ENCODE measurements at regions not wholly inside any gene's neighbourhood (a gene's known extent, or its start where the extent isn't known, plus 50 kb on each side); places are given as distances from the start of the nearest gene placed in this dataset.

GRCh38 chr5:121199216-121199999, 652.3 kb upstream of the FTMT start:
- no peak for DNase-seq (ENCODE audit: low read depth)

- DNase-seq (ENCODE audit: low read depth), result no peak
These were observed 633.6 kb upstream of the FTMT start for GRCh38 chr5:121218086-121218485.

DNA sequence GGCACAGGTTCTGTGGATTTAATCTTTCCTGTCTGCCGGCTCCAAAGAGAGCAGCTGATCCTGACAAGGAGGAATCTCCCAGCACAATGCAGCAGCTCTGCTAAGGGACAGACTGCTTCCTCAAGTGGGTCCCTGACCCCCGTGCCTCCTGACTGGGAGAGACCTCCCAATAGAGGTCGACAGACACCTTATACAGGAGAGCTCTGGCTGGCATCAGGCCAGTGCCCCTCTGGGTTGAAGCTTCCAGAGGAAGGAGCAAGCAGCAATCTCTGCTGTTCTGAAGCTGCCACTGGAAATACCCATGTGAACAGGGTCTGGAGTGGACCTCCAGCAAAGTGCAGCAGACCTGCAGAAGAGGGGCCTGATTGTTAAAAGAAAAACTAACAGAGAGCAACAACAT, 630.2 kb upstream of the FTMT start:
- DNase-seq (ENCODE audit: low read depth), result no peak

- no peak for DNase-seq (ENCODE audit: low read depth)
These were observed 624.9 kb upstream of the FTMT start for GRCh38 chr5:121226765-121227164.

GRCh38 chr5:121239951-121240350, 611.7 kb upstream of the FTMT start:
- DNase-seq (ENCODE audit: low read depth), result no peak

- DNase-seq (ENCODE audit: low read depth), result no peak
These were observed 604.7 kb upstream of the FTMT start for GRCh38 chr5:121246971-121247370.

DNA sequence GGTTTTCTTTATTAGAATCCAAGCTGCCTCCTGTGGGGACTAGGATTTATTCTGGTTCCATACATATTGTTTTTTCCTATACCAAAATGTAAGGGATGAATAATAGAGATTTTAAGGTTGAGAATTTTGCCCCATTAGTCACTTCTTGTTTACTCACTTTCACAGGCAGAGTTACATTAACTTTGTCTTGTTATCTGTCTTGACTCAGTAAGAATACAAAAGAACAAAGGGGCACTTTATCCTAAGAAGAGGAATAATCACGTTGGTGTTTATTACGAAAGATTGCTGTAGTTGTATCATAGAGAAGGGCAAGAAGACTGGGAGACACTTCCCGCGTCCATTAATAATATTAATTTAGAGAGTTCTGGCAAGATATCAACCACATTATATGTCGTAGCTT, 599.7 kb upstream of the FTMT start:
- no peak for DNase-seq (ENCODE audit: low read depth)

DNA sequence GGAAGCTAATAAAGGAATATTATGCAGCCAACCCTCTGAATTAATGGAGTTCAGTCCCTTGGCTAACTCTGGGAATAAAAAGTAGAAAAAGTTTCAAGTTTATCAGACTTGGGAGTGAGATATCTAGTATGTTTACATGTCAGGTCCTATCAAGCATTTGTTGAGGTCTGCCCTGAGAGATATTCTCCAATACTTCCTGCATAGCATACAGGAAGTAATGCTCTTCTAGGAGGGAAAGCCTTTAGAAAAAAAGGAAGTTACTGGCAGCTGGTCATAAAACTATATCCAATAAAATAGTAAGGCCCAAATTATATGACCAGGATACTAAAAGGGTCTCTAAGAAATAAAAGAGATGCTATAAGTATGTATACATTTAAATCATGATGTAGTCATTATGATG, 594.1 kb upstream of the FTMT start:
- DNase-seq (ENCODE audit: low read depth), result no peak

DNA sequence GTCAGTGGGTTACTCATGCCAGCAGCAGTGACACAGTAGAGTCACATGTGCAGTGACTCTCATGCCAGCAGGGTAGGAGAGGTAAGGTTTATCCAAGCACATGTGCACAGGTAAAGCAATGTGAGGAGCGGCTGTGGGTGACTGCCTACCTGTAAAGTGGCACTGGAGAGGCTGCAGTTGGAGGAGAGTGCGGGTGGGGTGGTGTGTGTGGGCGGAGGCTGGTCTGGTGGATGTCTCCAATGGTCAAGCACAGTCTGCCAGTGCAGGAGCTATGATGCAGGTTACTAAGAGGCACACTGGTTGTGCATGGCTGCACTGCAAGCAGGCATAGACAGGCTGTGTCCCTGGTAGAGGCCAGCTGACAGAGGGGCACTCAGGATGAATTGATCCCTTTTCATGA, 588.2 kb upstream of the FTMT start:
- DNase-seq (ENCODE audit: low read depth), result no peak

DNA sequence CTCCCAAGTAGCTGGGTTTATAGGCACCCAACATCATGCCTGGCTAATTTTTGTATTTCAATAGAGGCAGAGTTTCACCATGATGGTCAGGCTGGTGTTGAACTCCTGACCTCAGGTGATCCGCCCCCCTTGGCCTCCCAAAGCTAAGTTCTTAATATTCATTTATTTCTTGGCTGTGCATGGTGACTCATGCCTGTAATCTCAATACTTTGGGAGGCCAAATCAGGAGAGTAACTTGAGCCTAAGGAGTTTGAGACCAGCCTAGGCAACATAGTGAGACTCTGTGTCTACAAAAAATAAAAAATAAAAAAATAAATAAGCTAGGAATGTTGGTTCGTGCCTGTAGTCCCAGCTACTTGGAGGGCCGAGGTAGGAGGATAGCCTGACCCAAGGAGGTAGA, 587.1 kb upstream of the FTMT start:
- no peak for DNase-seq (ENCODE audit: low read depth)

- DNase-seq (ENCODE audit: low read depth), result no peak
These were observed 580.1 kb upstream of the FTMT start for GRCh38 chr5:121271546-121271945.

GRCh38 chr5:121273833-121274433, 577.7 kb upstream of the FTMT start:
- DNase-seq (ENCODE audit: low read depth), result peak; percentile 20

DNA sequence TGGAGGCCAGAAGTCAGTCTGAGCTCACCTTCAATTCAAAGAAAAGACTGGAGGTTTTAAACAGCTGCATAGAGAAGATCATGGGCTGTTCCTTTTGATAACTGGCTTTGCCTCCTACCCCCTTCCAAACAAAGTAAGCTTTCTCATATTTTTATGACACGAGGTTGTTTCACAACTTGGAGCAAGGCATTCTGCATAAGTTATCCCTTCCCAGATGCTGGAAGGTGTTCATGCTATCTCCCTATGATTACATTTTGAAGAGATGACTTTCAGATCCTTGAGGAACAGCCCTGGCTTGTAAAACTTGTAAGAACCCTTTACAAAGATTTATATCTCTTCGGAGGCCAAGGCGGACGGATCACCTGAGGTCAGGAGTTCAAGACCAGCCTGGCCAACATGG, 571.9 kb upstream of the FTMT start:
- no peak for DNase-seq (ENCODE audit: low read depth)

GRCh38 chr5:121285801-121286521, 565.7 kb upstream of the FTMT start:
- no peak for DNase-seq (ENCODE audit: low read depth)

GRCh38 chr5:121288781-121289180, 562.9 kb upstream of the FTMT start:
- DNase-seq (ENCODE audit: low read depth), result no peak

DNA sequence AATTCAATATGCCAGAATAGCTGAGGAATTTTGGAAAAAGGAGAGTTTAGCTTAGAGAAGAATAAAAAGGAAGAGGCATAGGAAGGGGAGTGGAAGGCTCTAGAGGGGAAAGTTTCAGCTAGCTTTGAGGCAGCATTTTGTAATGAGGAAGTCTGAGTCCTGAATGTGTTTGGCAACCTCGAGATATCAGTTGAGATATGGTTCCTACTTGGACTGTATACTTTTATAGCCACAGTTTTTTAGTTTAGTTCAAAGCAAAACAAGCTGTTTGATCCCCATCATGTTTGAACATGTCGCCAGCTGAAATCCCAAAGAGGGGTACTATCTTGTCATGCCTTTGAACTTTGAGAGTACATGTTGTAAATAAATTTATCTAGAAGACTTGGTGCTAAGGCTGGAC, 559.0 kb upstream of the FTMT start:
- no peak for DNase-seq (ENCODE audit: low read depth)

GRCh38 chr5:121296356-121296755, 555.3 kb upstream of the FTMT start:
- no peak for DNase-seq (ENCODE audit: low read depth)

DNA sequence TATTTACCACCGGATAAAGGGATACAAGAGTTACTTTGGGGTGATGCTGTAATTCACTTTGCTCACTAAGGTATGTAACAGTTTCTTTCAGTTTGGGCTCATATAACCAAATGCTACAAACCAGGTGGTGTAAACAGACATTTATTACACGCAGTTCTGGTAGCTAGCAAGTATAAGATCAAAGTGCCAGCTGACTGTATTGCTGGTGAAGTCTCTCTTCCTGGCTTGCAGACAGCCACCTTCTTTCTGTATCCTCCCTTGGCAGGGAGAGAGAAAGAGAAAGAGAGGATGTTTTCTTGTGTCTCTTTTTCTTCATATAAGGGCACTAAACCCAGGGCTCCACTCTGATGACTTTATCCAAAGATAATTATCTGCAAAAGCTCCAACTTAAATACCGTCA, 552.5 kb upstream of the FTMT start:
- no peak for DNase-seq (ENCODE audit: low read depth)

- DNase-seq (ENCODE audit: low read depth), result no peak
These were observed 546.8 kb upstream of the FTMT start for GRCh38 chr5:121304838-121305237.

GRCh38 chr5:121313886-121314285, 537.8 kb upstream of the FTMT start:
- DNase-seq (ENCODE audit: low read depth), result no peak

DNA sequence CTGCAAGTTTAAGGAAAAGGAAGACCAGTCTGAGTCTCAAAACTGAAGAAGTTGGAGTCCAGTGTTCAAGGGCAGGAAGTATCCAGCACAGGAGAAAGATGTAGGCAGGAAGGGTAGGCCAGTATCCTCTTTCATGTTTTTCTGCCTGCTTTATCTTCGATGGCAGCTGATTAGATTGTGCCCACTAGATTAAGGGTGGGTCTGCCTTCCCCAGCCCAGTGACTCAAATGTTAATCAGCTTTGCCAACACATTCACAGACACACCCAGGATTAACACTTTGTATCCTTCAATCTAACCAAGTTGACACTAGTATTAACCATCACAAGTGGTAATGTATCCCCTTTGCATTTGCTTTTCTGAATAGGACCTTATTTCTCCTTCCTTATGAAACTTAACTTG, 535.9 kb upstream of the FTMT start:
- DNase-seq (ENCODE audit: low read depth), result no peak

DNA sequence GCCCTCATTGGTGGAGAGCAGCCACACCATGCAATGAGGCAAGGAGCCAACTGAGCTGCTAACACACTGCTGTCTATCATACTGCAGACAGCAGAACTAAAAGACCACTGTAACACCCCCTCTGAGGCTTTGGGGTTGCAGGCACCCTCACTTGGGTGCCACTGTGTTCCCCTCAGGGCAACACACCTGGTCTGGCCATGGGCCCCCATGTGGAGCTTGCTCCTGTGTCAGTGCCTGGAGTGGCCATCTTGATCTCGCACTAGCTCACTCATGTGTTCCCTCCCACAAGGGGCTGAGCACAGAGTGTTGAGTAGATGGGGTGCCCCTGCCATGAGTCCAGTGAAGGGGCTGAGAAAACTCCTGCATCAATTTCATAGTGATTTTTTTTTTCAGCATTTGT, 532.4 kb upstream of the FTMT start:
- no peak for DNase-seq (ENCODE audit: low read depth)

DNA sequence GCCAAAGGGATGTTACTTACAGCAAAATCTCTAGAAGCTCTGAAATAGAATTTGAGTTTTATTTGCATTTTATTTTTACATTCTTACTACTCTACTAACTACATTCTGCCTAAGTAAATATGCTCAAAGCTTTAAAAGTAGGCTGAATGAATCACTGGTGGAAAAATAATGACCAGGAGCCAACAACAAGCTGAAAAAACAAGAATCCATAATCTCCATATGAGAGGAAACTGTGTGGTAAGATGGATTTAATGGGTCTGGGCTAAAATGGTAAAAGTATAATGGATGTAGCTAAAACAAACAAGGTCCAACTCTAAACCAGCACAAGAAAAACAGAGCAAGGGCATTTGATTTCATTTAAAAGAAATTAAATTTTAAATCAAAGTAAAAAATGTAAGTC, 525.8 kb upstream of the FTMT start:
- no peak for DNase-seq (ENCODE audit: low read depth)
